GM23338 (cell line): ENCODE measurements at regions not wholly inside any gene's neighbourhood (a gene's known extent, or its start where the extent isn't known, plus 50 kb on each side); places are given as distances from the start of the nearest gene placed in this dataset.
"Not testable (repeated sequence)": the region's sequence is repeated elsewhere in the genome, so short reads cannot be mapped to it uniquely, and the experiment has no call there.

Experiments
- ATAC-seq: fragments of 200-7000 bp; cut with Tn5 transposase; 3 replicates; pipeline ENCODE4 v1.9.1; 2020
- DNase-seq: peaks from one replicate; pipeline ENCODE4 v3.0.0-alpha.2; 2015; ENCODE audit warnings: low spot score
- H2AFZ ChIP-seq: fragments of 200-600 bp; sonication (generic); 2 replicates; pipeline ENCODE4 v1.8.0; 2016; ENCODE audit warnings: antibody characterized with exemption, mild to moderate bottlenecking, moderate library complexity
- H3F3A ChIP-seq: fragments of 200-600 bp; sonication (generic); replicated peaks from 2 replicates; pipeline ENCODE4 v1.8.0; 2017; ENCODE audit warnings: antibody characterized with exemption, mixed run types, low read depth
- H3K27ac ChIP-seq: fragments of 200-600 bp; sonication (generic); 2 replicates; pipeline ENCODE4 v1.6.1; 2016; ENCODE audit warnings: low read depth
- H3K27me3 ChIP-seq: fragments of 200-600 bp; sonication (generic); 2 replicates; pipeline ENCODE4 v1.8.0; 2016; ENCODE audit warnings: mild to moderate bottlenecking, mixed run types, moderate library complexity; ENCODE audit not compliant: insufficient read depth
- H3K36me3 ChIP-seq: fragments of 200-600 bp; sonication (generic); 2 replicates; pipeline ENCODE4 v1.8.0; 2016; ENCODE audit warnings: mild to moderate bottlenecking; ENCODE audit not compliant: insufficient read depth
- H3K4me1 ChIP-seq: fragments of 200-600 bp; sonication (generic); 2 replicates; pipeline ENCODE4 v1.8.0; 2016; ENCODE audit warnings: mild to moderate bottlenecking, moderate library complexity; ENCODE audit not compliant: insufficient read depth
- H3K4me2 ChIP-seq: fragments of 200-600 bp; sonication (generic); 2 replicates; pipeline ENCODE4 v1.7.1; 2017; ENCODE audit warnings: mixed run types
- H3K4me3 ChIP-seq: fragments of 200-600 bp; sonication (generic); 2 replicates; pipeline ENCODE4 v1.6.1; 2016; ENCODE audit warnings: mixed run types
- H3K79me2 ChIP-seq: fragments of 200-600 bp; sonication (generic); replicated peaks from 2 replicates; pipeline ENCODE4 v1.8.0; 2017; ENCODE audit warnings: mild to moderate bottlenecking; ENCODE audit not compliant: insufficient read depth
- H3K9me2 ChIP-seq: fragments of 200-600 bp; sonication (generic); 2 replicates; pipeline ENCODE4 v1.8.0; 2017; ENCODE audit not compliant: insufficient read depth
- H4K20me1 ChIP-seq: fragments of 200-600 bp; sonication (generic); replicated peaks from 2 replicates; pipeline ENCODE4 v1.8.0; 2017; ENCODE audit warnings: mild to moderate bottlenecking; ENCODE audit not compliant: insufficient read depth
- H3K27ac Mint-ChIP-seq: 2 replicates; pipeline ENCODE4 v1.8.0; 2020; ENCODE audit warnings: inconsistent platforms, mild to moderate bottlenecking, moderate library complexity, mixed read lengths
- H3K27me3 Mint-ChIP-seq: 3 replicates; pipeline ENCODE4 v1.8.0; 2022; ENCODE audit warnings: low read depth, mild to moderate bottlenecking, moderate library complexity, mixed read lengths, inconsistent platforms; ENCODE audit not compliant: insufficient read depth, poor library complexity
- H3K36me3 Mint-ChIP-seq: 3 replicates; pipeline ENCODE4 v1.8.0; 2021; ENCODE audit warnings: low read depth, mild to moderate bottlenecking, inconsistent platforms, moderate library complexity, mixed read lengths
- H3K4me1 Mint-ChIP-seq: 3 replicates; pipeline ENCODE4 v1.8.0; 2020; ENCODE audit warnings: mild to moderate bottlenecking, inconsistent platforms, mixed read lengths
- H3K4me3 Mint-ChIP-seq: 3 replicates; pipeline ENCODE4 v1.8.0; 2021; ENCODE audit warnings: moderate library complexity, mild to moderate bottlenecking, inconsistent platforms, mixed read lengths
- H3K9me3 Mint-ChIP-seq: 3 replicates; pipeline ENCODE4 v1.8.0; 2020; ENCODE audit warnings: moderate library complexity, mild to moderate bottlenecking, inconsistent platforms, mixed read lengths

- ATAC-seq, H3K79me2 ChIP-seq, H3K36me3 ChIP-seq, H3K4me1 ChIP-seq, H3K27ac Mint-ChIP-seq, H3K27me3 Mint-ChIP-seq, H3K4me1 Mint-ChIP-seq, H3K4me3 ChIP-seq, DNase-seq, H3K4me3 Mint-ChIP-seq, H3K4me2 ChIP-seq, H2AFZ ChIP-seq, H3F3A ChIP-seq, H4K20me1 ChIP-seq, H3K9me2 ChIP-seq, H3K27me3 ChIP-seq, H3K27ac ChIP-seq: not testable (repeated sequence)
- peaks cover 26% of the 10 kb centered on the region for H3K36me3 Mint-ChIP-seq
- H3K9me3 Mint-ChIP-seq = peaks cover 86% of the 10 kb centered on the region
Measured at GRCh38 chr15:24088941-24089340, 401.8 kb upstream of the NDN start.

GRCh38 chr15:24101503-24101902 lies 414.4 kb upstream of the NDN start:
- H3K4me1 Mint-ChIP-seq, H4K20me1 ChIP-seq, H3K79me2 ChIP-seq, H3K27me3 Mint-ChIP-seq, H2AFZ ChIP-seq, H3K27ac Mint-ChIP-seq, H3K36me3 Mint-ChIP-seq, H3K4me1 ChIP-seq, H3F3A ChIP-seq, H3K27me3 ChIP-seq, H3K9me2 ChIP-seq, H3K27ac ChIP-seq, H3K36me3 ChIP-seq: not testable (repeated sequence)
- ATAC-seq (peak; percentile 97), DNase-seq (peak; percentile 51)
- Histone ChIP-seq H3K4me2 (peak overlapping the region; percentile 71), H3K4me3 (peak overlapping the region; percentile 48)
- H3K4me3 Mint-ChIP-seq = peak overlapping the region; percentile 56; the same call in 2 of the 3 replicates
- H3K9me3 Mint-ChIP-seq = peaks cover 44% of the 10 kb centered on the region

GRCh38 chr15:24107524-24107923 lies 420.4 kb upstream of the NDN start:
- H3F3A ChIP-seq, H3K27me3 Mint-ChIP-seq, H3K4me2 ChIP-seq, H3K79me2 ChIP-seq, H3K27ac ChIP-seq, H2AFZ ChIP-seq, H3K27me3 ChIP-seq, ATAC-seq, H3K9me2 ChIP-seq, H3K4me3 Mint-ChIP-seq, H3K4me3 ChIP-seq, H4K20me1 ChIP-seq, H3K36me3 ChIP-seq, H3K4me1 ChIP-seq, DNase-seq, H3K4me1 Mint-ChIP-seq, H3K36me3 Mint-ChIP-seq, H3K27ac Mint-ChIP-seq: not testable (repeated sequence)
- H3K9me3 Mint-ChIP-seq = peaks cover 70% of the 10 kb centered on the region

- not testable (repeated sequence) for ATAC-seq, H3K36me3 ChIP-seq, H3K27me3 Mint-ChIP-seq, H3K4me3 ChIP-seq, H3K27me3 ChIP-seq, H4K20me1 ChIP-seq, H3K9me2 ChIP-seq, H3K4me2 ChIP-seq, DNase-seq, H3K27ac ChIP-seq, H2AFZ ChIP-seq, H3K4me1 ChIP-seq, H3K79me2 ChIP-seq, H3K4me3 Mint-ChIP-seq, H3F3A ChIP-seq, H3K27ac Mint-ChIP-seq, H3K4me1 Mint-ChIP-seq, H3K36me3 Mint-ChIP-seq
- H3K9me3 Mint-ChIP-seq = peaks cover 69% of the 10 kb centered on the region
Measured at GRCh38 chr15:24107948-24108347, 420.8 kb upstream of the NDN start.

- not testable (repeated sequence) for H3K4me3 ChIP-seq, H3K79me2 ChIP-seq, H3K27me3 ChIP-seq, H4K20me1 ChIP-seq, H3K4me2 ChIP-seq, H3F3A ChIP-seq, H3K4me1 Mint-ChIP-seq, H3K27me3 Mint-ChIP-seq, H3K4me1 ChIP-seq, H3K36me3 ChIP-seq, H2AFZ ChIP-seq, H3K27ac ChIP-seq, H3K9me2 ChIP-seq, DNase-seq, H3K27ac Mint-ChIP-seq, ATAC-seq, H3K36me3 Mint-ChIP-seq, H3K4me3 Mint-ChIP-seq
- peaks cover 69% of the 10 kb centered on the region for H3K9me3 Mint-ChIP-seq
Measured at GRCh38 chr15:24108349-24108748, 421.2 kb upstream of the NDN start.

GRCh38 chr15:24139622-24140021 lies 452.5 kb upstream of the NDN start:
- not testable (repeated sequence) for H3F3A ChIP-seq, H3K27ac ChIP-seq, DNase-seq, H3K27ac Mint-ChIP-seq, H3K27me3 Mint-ChIP-seq, H3K4me1 ChIP-seq, H3K36me3 Mint-ChIP-seq, H3K36me3 ChIP-seq, ATAC-seq, H3K4me2 ChIP-seq, H3K4me1 Mint-ChIP-seq, H3K9me2 ChIP-seq, H3K4me3 ChIP-seq, H2AFZ ChIP-seq, H4K20me1 ChIP-seq, H3K27me3 ChIP-seq, H3K79me2 ChIP-seq, H3K4me3 Mint-ChIP-seq
- peaks cover 44% of the 10 kb centered on the region for H3K9me3 Mint-ChIP-seq

- not testable (repeated sequence) for H3K4me2 ChIP-seq, H3K36me3 Mint-ChIP-seq, H3K4me3 Mint-ChIP-seq, H3K27ac ChIP-seq, ATAC-seq, H3K4me3 ChIP-seq, H4K20me1 ChIP-seq, DNase-seq, H3K4me1 ChIP-seq, H3F3A ChIP-seq, H3K27me3 ChIP-seq, H3K9me2 ChIP-seq, H3K36me3 ChIP-seq, H3K27me3 Mint-ChIP-seq, H3K79me2 ChIP-seq, H3K27ac Mint-ChIP-seq, H3K4me1 Mint-ChIP-seq, H2AFZ ChIP-seq
- H3K9me3 Mint-ChIP-seq = peaks cover 64% of the 10 kb centered on the region
Measured at GRCh38 chr15:24145070-24145469, 458.0 kb upstream of the NDN start.
